ENCODE measurements at regions not wholly inside any gene's neighbourhood (a gene's known extent, or its start where the extent isn't known, plus 50 kb on each side); places are given as distances from the start of the nearest gene placed in this dataset.

GRCh38 chr2:176585291-176585690 is 316.0 kb downstream of the MTX2 start:
- no peak overlapping the region for H3K4me2 ChIP-seq (ENCODE audit: low read length)
- no peak overlapping the region for H3K4me3 ChIP-seq (ENCODE audit: low read length)
- CTCF ChIA-PET = no interaction called here
- no peaks in the 10 kb centered on the region for H3K9me3 ChIP-seq (ENCODE audit: low read length)
- H3K4me1 ChIP-seq (ENCODE audit: insufficient read depth, low read length) = peaks cover 40% of the 10 kb centered on the region
- no peaks in the 10 kb centered on the region for H3K79me2 ChIP-seq (ENCODE audit: low read length)
- H3K9ac ChIP-seq (ENCODE audit: low read length) = no peak overlapping the region
- no peak for DNase-seq
- H3K9me2 ChIP-seq (replicated peaks; ENCODE audit: low read length) = no peaks in the 10 kb centered on the region
- BruUV-seq (replicated peaks) = no TSS peak
- H3K36me3 ChIP-seq (ENCODE audit: low read depth, low read length) = no peaks in the 10 kb centered on the region
- TF ChIP-seq EZH2 (IDR thresholded peaks at IDR 0.05; ENCODE audit: low read length, unreplicated experiment) (no peak), EZH2phosphoT487 (IDR thresholded peaks at IDR 0.05; ENCODE audit: borderline replicate concordance, low read length) (no peak)
- TF ChIP-seq, protein P1, sequence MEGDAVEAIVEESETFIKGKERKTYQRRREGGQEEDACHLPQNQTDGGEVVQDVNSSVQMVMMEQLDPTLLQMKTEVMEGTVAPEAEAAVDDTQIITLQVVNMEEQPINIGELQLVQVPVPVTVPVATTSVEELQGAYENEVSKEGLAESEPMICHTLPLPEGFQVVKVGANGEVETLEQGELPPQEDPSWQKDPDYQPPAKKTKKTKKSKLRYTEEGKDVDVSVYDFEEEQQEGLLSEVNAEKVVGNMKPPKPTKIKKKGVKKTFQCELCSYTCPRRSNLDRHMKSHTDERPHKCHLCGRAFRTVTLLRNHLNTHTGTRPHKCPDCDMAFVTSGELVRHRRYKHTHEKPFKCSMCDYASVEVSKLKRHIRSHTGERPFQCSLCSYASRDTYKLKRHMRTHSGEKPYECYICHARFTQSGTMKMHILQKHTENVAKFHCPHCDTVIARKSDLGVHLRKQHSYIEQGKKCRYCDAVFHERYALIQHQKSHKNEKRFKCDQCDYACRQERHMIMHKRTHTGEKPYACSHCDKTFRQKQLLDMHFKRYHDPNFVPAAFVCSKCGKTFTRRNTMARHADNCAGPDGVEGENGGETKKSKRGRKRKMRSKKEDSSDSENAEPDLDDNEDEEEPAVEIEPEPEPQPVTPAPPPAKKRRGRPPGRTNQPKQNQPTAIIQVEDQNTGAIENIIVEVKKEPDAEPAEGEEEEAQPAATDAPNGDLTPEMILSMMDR (conservative IDR thresholded peaks at IDR 0.05; ENCODE audit: low read depth, low read length) = no peak
- H3K27me3 ChIP-seq (ENCODE audit: low read length) = no peaks in the 10 kb centered on the region
- no peaks in the 10 kb centered on the region for H4K20me1 ChIP-seq (ENCODE audit: low read length)
- POLR2A ChIA-PET (ENCODE audit: unreplicated experiment) = no interaction called here
- no peak overlapping the region for H3K27ac ChIP-seq (ENCODE audit: low read length)
- H3F3A ChIP-seq (ENCODE audit: low read length, unreplicated experiment) = peaks cover 11% of the 10 kb centered on the region
- no peak for ATAC-seq
- no peak overlapping the region for H2AFZ ChIP-seq (ENCODE audit: low read length)
- intact Hi-C loops (cut with micrococcal nuclease) = no loop called here

- no peak overlapping the region for H3K27ac ChIP-seq (ENCODE audit: low read length)
- H3K9ac ChIP-seq (ENCODE audit: low read length) = no peak overlapping the region
- peaks cover 40% of the 10 kb centered on the region for H3K4me1 ChIP-seq (ENCODE audit: insufficient read depth, low read length)
- no peak overlapping the region for H2AFZ ChIP-seq (ENCODE audit: low read length)
- H3K4me3 ChIP-seq (ENCODE audit: low read length) = no peak overlapping the region
- H4K20me1 ChIP-seq (ENCODE audit: low read length) = no peaks in the 10 kb centered on the region
- DNase-seq (no peak), ATAC-seq (no peak)
- no peaks in the 10 kb centered on the region for H3K27me3 ChIP-seq (ENCODE audit: low read length)
- H3K9me3 ChIP-seq (ENCODE audit: low read length) = no peaks in the 10 kb centered on the region
- no peaks in the 10 kb centered on the region for H3K36me3 ChIP-seq (ENCODE audit: low read depth, low read length)
- no peak overlapping the region for H3K4me2 ChIP-seq (ENCODE audit: low read length)
- ChIA-PET POLR2A (ENCODE audit: unreplicated experiment) (no interaction called here), CTCF (no interaction called here)
- intact Hi-C loops (cut with micrococcal nuclease) = no loop called here
- BruUV-seq (replicated peaks) = no TSS peak
- no peaks in the 10 kb centered on the region for H3K79me2 ChIP-seq (ENCODE audit: low read length)
- no peaks in the 10 kb centered on the region for H3K9me2 ChIP-seq (replicated peaks; ENCODE audit: low read length)
- peaks cover 11% of the 10 kb centered on the region for H3F3A ChIP-seq (ENCODE audit: low read length, unreplicated experiment)
- TF ChIP-seq, protein P1 (conservative IDR thresholded peaks at IDR 0.05; ENCODE audit: low read depth, low read length) = no peak
- TF ChIP-seq EZH2 (IDR thresholded peaks at IDR 0.05; ENCODE audit: low read length, unreplicated experiment) (no peak), EZH2phosphoT487 (IDR thresholded peaks at IDR 0.05; ENCODE audit: borderline replicate concordance, low read length) (no peak)
Measured at GRCh38 chr2:176585791-176586190, 316.5 kb downstream of the MTX2 start.

- H3K4me3 ChIP-seq (ENCODE audit: low read length) = no peak overlapping the region
- DNase-seq = no peak
- H2AFZ ChIP-seq (ENCODE audit: low read length) = no peak overlapping the region
- no peaks in the 10 kb centered on the region for H3K79me2 ChIP-seq (ENCODE audit: low read length)
- H3K9ac ChIP-seq (ENCODE audit: low read length) = no peak overlapping the region
- H4K20me1 ChIP-seq (ENCODE audit: low read length) = no peaks in the 10 kb centered on the region
- H3K27ac ChIP-seq (ENCODE audit: low read length) = no peak overlapping the region
- H3K9me3 ChIP-seq (ENCODE audit: low read length) = no peaks in the 10 kb centered on the region
- ATAC-seq = no peak
- TF ChIP-seq EZH2 (IDR thresholded peaks at IDR 0.05; ENCODE audit: low read length, unreplicated experiment) = no peak
- TF ChIP-seq, protein P1 (conservative IDR thresholded peaks at IDR 0.05; ENCODE audit: low read depth, low read length) = no peak
- TF ChIP-seq EZH2phosphoT487 (IDR thresholded peaks at IDR 0.05; ENCODE audit: borderline replicate concordance, low read length) = no peak
- H3K36me3 ChIP-seq (ENCODE audit: low read depth, low read length) = no peaks in the 10 kb centered on the region
- H3K4me2 ChIP-seq (ENCODE audit: low read length) = no peak overlapping the region
- POLR2A ChIA-PET (ENCODE audit: unreplicated experiment) = no interaction called here
- no peaks in the 10 kb centered on the region for H3K9me2 ChIP-seq (replicated peaks; ENCODE audit: low read length)
- CTCF ChIA-PET = no interaction called here
- no peaks in the 10 kb centered on the region for H3F3A ChIP-seq (ENCODE audit: low read length, unreplicated experiment)
- H3K27me3 ChIP-seq (ENCODE audit: low read length) = no peaks in the 10 kb centered on the region
- peaks cover 10% of the 10 kb centered on the region for H3K4me1 ChIP-seq (ENCODE audit: insufficient read depth, low read length)
- intact Hi-C loops (cut with micrococcal nuclease) = no loop called here
- BruUV-seq (replicated peaks) = no TSS peak
Measured at GRCh38 chr2:176589287-176589686, 320.0 kb downstream of the MTX2 start.
